Calu3 (cell line): ENCODE measurements at regions not wholly inside any gene's neighbourhood (a gene's known extent, or its start where the extent isn't known, plus 50 kb on each side); places are given as distances from the start of the nearest gene placed in this dataset.

Experiments used
- BruUV-seq: library from RNA; stranded (reverse); fragments of 400-500 nt; replicated peaks from 2 replicates; lab custom pipeline; 2021; lab: Mats Ljungman, UMichigan
- CTCF ChIA-PET: fragments of 300-600 bp; sonication (Branson Sonifier 250); formaldehyde crosslinking; loops from one replicate; lab custom pipeline; 2022; ENCODE audit warnings: antibody characterized with exemption; lab: Charles Lee
- DNase-seq: peaks from one replicate; pipeline ENCODE4 v3.0.0; 2022
- H3K27ac Mint-ChIP-seq: one replicate; pipeline ENCODE4 v1.8.0; 2022; ENCODE audit warnings: mixed read lengths; ENCODE audit not compliant: unreplicated experiment
- H3K27me3 Mint-ChIP-seq: one replicate; pipeline ENCODE4 v1.8.0; 2022; ENCODE audit warnings: mixed read lengths; ENCODE audit not compliant: unreplicated experiment
- H3K36me3 Mint-ChIP-seq: one replicate; pipeline ENCODE4 v1.8.0; 2022; ENCODE audit warnings: mild to moderate bottlenecking, moderate library complexity, mixed read lengths; ENCODE audit not compliant: insufficient read depth, unreplicated experiment
- H3K4me1 Mint-ChIP-seq: one replicate; pipeline ENCODE4 v1.8.0; 2022; ENCODE audit warnings: mild to moderate bottlenecking, low read depth, mixed read lengths; ENCODE audit not compliant: unreplicated experiment
- H3K4me3 Mint-ChIP-seq: one replicate; pipeline ENCODE4 v1.8.0; 2022; ENCODE audit warnings: mild to moderate bottlenecking, low read depth, moderate library complexity, mixed read lengths; ENCODE audit not compliant: unreplicated experiment
- H3K9me3 Mint-ChIP-seq: one replicate; pipeline ENCODE4 v1.8.0; 2022; ENCODE audit warnings: low read depth, mixed read lengths; ENCODE audit not compliant: unreplicated experiment
- CTCF ChIP-seq: fragments of 200-600 bp; IDR thresholded peaks from one replicate; pipeline ENCODE4 v1.8.0; 2022; ENCODE audit warnings: antibody characterized with exemption; ENCODE audit not compliant: unreplicated experiment
- intact Hi-C: fragments of 100-400 bp; cut with micrococcal nuclease; formaldehyde crosslinking; loops from one replicate; pipeline ENCODE4 v1.10.0; 2022; ENCODE audit not compliant: unreplicated experiment

GRCh38 chr13:51027644-51028043 lies 83.4 kb downstream of the C13orf42 start:
- H3K4me1 Mint-ChIP-seq, result no peaks in the 10 kb centered on the region
- BruUV-seq, result no TSS peak
- no peaks in the 10 kb centered on the region for H3K27me3 Mint-ChIP-seq
- CTCF ChIA-PET, result no interaction called here
- no peak for TF ChIP-seq CTCF
- no peak for DNase-seq
- intact Hi-C loops, result no loop called here
- no peak overlapping the region for H3K27ac Mint-ChIP-seq
- no peaks in the 10 kb centered on the region for H3K9me3 Mint-ChIP-seq
- H3K4me3 Mint-ChIP-seq, result no peak overlapping the region
- no peaks in the 10 kb centered on the region for H3K36me3 Mint-ChIP-seq

- CTCF ChIA-PET, result interaction anchor here (0.5 kb wide), 1 partner anchor 833 kb away, joined by 4 read pairs; no protein-coding TSS in a partner anchor
- Mint-ChIP-seq H3K36me3 (no peaks in the 10 kb centered on the region), H3K4me1 (peaks cover 8% of the 10 kb centered on the region), H3K27ac (no peak overlapping the region), H3K4me3 (no peak overlapping the region), H3K9me3 (no peaks in the 10 kb centered on the region), H3K27me3 (no peaks in the 10 kb centered on the region)
- BruUV-seq, result no TSS peak
- no peak for TF ChIP-seq CTCF
- no peak for DNase-seq
- intact Hi-C loops, result no loop called here
Observed at GRCh38 chr13:51026016-51026415, 85.1 kb downstream of the C13orf42 start.

- intact Hi-C loops, result no loop called here
- Mint-ChIP-seq H3K27ac (no peak overlapping the region), H3K4me3 (no peak overlapping the region), H3K36me3 (no peaks in the 10 kb centered on the region), H3K27me3 (no peaks in the 10 kb centered on the region), H3K9me3 (no peaks in the 10 kb centered on the region), H3K4me1 (peaks cover 8% of the 10 kb centered on the region)
- no peak for TF ChIP-seq CTCF
- DNase-seq, result no peak
- CTCF ChIA-PET, result interaction anchor here (0.5 kb wide), 1 partner anchor 834 kb away, joined by 4 read pairs; no protein-coding TSS in a partner anchor
- no TSS peak for BruUV-seq
Observed at GRCh38 chr13:51025245-51025905, 85.7 kb downstream of the C13orf42 start.

DNA sequence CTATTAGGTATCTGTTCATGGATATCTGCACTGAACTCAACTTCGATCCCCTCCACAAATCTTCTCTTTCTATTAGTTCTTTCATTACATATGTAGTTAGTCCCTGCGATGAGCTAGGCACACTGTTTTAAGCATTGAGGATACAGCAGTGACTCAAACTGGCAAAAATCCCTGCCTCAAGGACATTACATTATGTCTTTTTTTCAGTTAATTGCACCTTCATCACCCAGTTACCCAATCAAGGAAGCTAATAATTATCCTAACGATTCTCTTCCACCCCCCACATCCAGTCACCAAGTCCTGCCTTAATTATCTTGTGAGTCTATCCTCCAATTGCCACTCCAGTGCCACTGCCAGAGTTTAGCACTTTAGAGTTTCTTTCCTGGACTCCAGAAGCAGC lies 89.3 kb downstream of the C13orf42 start:
- H3K4me1 Mint-ChIP-seq, result peaks cover 8% of the 10 kb centered on the region
- intact Hi-C loops, result no loop called here
- H3K27ac Mint-ChIP-seq, result no peak overlapping the region
- no peak overlapping the region for H3K4me3 Mint-ChIP-seq
- CTCF ChIA-PET, result no interaction called here
- no peaks in the 10 kb centered on the region for H3K27me3 Mint-ChIP-seq
- no peaks in the 10 kb centered on the region for H3K36me3 Mint-ChIP-seq
- no TSS peak for BruUV-seq
- H3K9me3 Mint-ChIP-seq, result no peaks in the 10 kb centered on the region
- no peak for TF ChIP-seq CTCF
- no peak for DNase-seq
